Neutrophil (primary cell): ENCODE measurements at regions not wholly inside any gene's neighbourhood (a gene's known extent, or its start where the extent isn't known, plus 50 kb on each side); places are given as distances from the start of the nearest gene placed in this dataset.

Source experiments
- H3K27ac ChIP-seq: fragments of 200-600 bp; sonication (generic); 2 replicates; pipeline ENCODE4 v1.5.1; 2016; ENCODE audit warnings: mild to moderate bottlenecking, moderate library complexity
- H3K27me3 ChIP-seq: fragments of 200-600 bp; sonication (generic); 2 replicates; pipeline ENCODE4 v1.6.0; 2016; ENCODE audit warnings: mild to moderate bottlenecking
- H3K36me3 ChIP-seq: fragments of 200-600 bp; sonication (generic); 2 replicates; pipeline ENCODE4 v1.5.1; 2017
- H3K4me1 ChIP-seq, 2 experiments: fragments of 200-600 bp in 1 of 2; sonication (generic) in 1 of 2; 1 replicate in 1 of 2; 2 replicates in 1 of 2; pipeline versions ENCODE4 v1.5.1 to v1.6.1; 2013 to 2016; ENCODE audit warnings: low read depth in 1 of 2, low read length in 1 of 2, mild to moderate bottlenecking in 1 of 2, moderate library complexity in 1 of 2; ENCODE audit not compliant: control insufficient read depth in 1 of 2, insufficient read depth in 1 of 2
- H3K4me3 ChIP-seq, 2 experiments: fragments of 200-600 bp in 1 of 2; sonication (generic) in 1 of 2; 1 replicate in 1 of 2; 2 replicates in 1 of 2; pipeline ENCODE4 v1.5.1; 2013 to 2016; ENCODE audit warnings: low read depth in 1 of 2, low read length in 1 of 2, mild to moderate bottlenecking in 1 of 2, moderate library complexity in 1 of 2
- H3K9me3 ChIP-seq: fragments of 200-600 bp; sonication (generic); 2 replicates; pipeline ENCODE4 v1.5.1; 2016
- TF ChIP-seq, protein P1 (sequence below): fragments of 200-600 bp; sonication (generic); IDR thresholded peaks from 2 replicates; pipeline ENCODE4 v1.5.1; 2016; ENCODE audit warnings: antibody characterized with exemption

- Histone ChIP-seq H3K27ac (no peak overlapping the region), H3K9me3 (no peaks in the 10 kb centered on the region), H3K4me1 (no peaks in the 10 kb centered on the region), H3K27me3 (no peaks in the 10 kb centered on the region), H3K4me3 (no peak overlapping the region), H3K36me3 (no peaks in the 10 kb centered on the region)
- TF ChIP-seq, protein P1, sequence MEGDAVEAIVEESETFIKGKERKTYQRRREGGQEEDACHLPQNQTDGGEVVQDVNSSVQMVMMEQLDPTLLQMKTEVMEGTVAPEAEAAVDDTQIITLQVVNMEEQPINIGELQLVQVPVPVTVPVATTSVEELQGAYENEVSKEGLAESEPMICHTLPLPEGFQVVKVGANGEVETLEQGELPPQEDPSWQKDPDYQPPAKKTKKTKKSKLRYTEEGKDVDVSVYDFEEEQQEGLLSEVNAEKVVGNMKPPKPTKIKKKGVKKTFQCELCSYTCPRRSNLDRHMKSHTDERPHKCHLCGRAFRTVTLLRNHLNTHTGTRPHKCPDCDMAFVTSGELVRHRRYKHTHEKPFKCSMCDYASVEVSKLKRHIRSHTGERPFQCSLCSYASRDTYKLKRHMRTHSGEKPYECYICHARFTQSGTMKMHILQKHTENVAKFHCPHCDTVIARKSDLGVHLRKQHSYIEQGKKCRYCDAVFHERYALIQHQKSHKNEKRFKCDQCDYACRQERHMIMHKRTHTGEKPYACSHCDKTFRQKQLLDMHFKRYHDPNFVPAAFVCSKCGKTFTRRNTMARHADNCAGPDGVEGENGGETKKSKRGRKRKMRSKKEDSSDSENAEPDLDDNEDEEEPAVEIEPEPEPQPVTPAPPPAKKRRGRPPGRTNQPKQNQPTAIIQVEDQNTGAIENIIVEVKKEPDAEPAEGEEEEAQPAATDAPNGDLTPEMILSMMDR: no peak
These were observed 119.6 kb downstream of the SEC61B start for GRCh38 chr9:99341686-99342085.

DNA sequence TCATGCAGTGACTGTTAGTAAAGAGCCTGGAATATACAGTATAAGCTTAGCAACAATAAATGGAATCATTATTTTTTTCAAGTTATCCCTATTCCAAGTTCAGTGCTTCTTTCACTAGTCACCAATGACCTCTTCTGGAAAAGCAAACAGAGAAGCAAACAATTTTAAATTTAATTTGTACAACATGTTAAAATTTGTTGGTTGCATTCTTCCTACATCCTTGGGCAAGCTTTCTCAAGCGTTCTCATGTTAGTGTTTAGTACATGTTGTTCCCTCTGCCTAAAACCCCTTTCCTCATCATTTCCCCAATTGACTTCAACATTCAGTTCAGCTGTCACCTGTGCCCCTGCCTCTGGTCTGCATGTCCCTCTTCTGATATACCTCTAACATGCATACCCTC is 123.4 kb downstream of the SEC61B start:
- H3K4me3 ChIP-seq: no peak overlapping the region
- no peaks in the 10 kb centered on the region for H3K4me1 ChIP-seq
- no peaks in the 10 kb centered on the region for H3K27me3 ChIP-seq
- TF ChIP-seq, protein P1: no peak
- H3K9me3 ChIP-seq: no peaks in the 10 kb centered on the region
- H3K27ac ChIP-seq: no peak overlapping the region
- H3K36me3 ChIP-seq: no peaks in the 10 kb centered on the region

DNA sequence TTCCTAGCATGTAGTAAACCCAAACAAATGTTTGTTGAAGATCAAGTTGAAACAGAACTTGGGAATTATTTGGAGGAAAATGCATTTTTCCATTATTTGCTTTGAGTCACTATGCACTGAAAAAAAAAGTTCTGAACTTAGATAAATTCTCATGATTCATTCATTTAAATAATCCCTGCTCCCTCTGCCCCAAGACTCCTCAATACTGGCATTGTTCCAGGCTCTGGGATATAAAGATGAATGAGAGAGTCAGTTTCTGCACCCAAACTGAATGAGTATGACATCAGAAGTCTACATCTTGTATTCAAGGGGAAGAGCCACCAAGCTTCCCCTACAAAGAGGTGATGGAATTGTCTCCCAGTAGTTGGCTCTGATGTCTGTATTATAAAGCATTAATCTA is 123.9 kb downstream of the SEC61B start:
- Histone ChIP-seq H3K4me1 (no peaks in the 10 kb centered on the region), H3K27ac (no peak overlapping the region)

DNA sequence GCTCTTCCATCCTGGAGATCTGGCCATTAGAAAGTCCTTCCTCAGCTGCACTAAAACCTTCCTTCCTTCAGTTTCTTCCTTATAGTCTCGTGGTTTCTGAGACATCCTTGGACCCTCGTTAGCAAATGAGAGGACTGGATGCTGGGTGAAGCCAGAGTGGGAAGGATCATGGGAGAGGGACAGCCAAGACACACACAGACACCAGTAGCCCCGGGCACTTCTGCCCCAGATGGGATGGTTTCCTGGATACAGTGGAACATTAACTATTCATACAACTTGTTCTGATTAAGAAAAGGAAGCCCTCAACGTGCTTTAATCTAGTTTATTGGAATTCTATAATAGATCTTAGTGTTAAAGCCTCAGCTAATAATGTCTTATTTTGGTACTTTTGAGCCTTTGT is 125.5 kb downstream of the SEC61B start:
- Histone ChIP-seq H3K9me3 (no peaks in the 10 kb centered on the region), H3K27ac (no peak overlapping the region), H3K4me1 (no peaks in the 10 kb centered on the region), H3K27me3 (no peaks in the 10 kb centered on the region), H3K4me3 (no peak overlapping the region), H3K36me3 (no peaks in the 10 kb centered on the region)
- TF ChIP-seq, protein P1: no peak

More for the DNA sequence above, 123.9 kb downstream of the SEC61B start:
- H3K4me3 ChIP-seq: no peak overlapping the region
- H3K9me3 ChIP-seq: no peaks in the 10 kb centered on the region
- no peaks in the 10 kb centered on the region for H3K27me3 ChIP-seq
- no peaks in the 10 kb centered on the region for H3K36me3 ChIP-seq
- TF ChIP-seq, protein P1: no peak

DNA sequence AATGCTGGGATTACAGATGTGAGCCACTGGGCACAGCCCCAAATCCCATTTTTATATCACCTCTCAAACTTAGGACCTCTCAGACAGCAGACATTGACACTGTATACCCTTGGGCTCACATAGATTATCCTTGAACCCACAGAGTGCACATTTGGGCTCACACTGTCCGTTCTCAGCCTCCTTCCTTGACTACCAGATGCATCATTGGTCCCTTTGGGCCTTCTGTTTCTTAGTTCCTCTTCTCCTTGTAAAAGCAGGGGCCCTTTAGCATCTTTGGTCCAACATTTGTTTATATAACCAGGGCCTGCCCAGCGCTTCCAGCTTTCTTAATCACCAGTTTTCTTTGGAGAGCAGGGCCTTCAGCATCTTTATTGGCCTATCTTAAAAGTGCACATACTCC is 126.2 kb downstream of the SEC61B start:
- Histone ChIP-seq H3K4me1 (no peaks in the 10 kb centered on the region), H3K36me3 (no peaks in the 10 kb centered on the region), H3K9me3 (no peaks in the 10 kb centered on the region), H3K27ac (no peak overlapping the region), H3K4me3 (no peak overlapping the region), H3K27me3 (no peaks in the 10 kb centered on the region)
- TF ChIP-seq, protein P1: no peak

- H3K27ac ChIP-seq: no peak overlapping the region
- H3K9me3 ChIP-seq: no peaks in the 10 kb centered on the region
- H3K27me3 ChIP-seq: no peaks in the 10 kb centered on the region
- no peaks in the 10 kb centered on the region for H3K36me3 ChIP-seq
- TF ChIP-seq, protein P1: no peak
- no peaks in the 10 kb centered on the region for H3K4me1 ChIP-seq
- no peak overlapping the region for H3K4me3 ChIP-seq
These were observed 127.8 kb downstream of the SEC61B start for GRCh38 chr9:99349870-99350269.
